Fibroblast of skin of right biceps (primary cell): ENCODE measurements at regions not wholly inside any gene's neighbourhood (a gene's known extent, or its start where the extent isn't known, plus 50 kb on each side); places are given as distances from the start of the nearest gene placed in this dataset.
A peak's percentile ranks its signal among the peaks of the same experiment; 100 is the strongest.
"Not testable (repeated sequence)": the region's sequence is repeated elsewhere in the genome, so short reads cannot be mapped to it uniquely, and the experiment has no call there.

Source experiments
- DNase-seq: peaks from one replicate; pipeline ENCODE4 v3.0.0-alpha.2; 2013

DNA sequence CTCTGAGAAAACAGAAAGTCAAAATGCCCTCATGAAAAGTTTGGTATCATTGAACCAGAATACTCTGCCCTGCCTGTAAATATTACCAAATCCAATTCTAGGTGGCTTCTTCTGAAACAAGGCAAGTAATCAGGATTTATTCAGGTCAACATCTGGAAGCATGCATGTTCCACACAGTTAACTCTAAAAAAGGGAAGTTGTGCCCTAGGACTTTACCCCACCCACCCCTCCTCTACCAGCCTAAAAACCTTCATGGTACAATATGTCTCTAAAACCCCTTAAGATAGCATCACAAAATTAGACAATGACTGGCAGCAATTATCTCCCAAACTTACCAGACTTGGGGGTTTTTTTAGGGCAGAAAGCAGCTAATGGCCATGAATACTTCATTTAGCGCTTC, 414.8 kb upstream of the SLC30A5 start:
- DNase-seq: no peak

GRCh38 chr5:68680366-68680765, 413.4 kb upstream of the SLC30A5 start:
- peak; percentile 25 for DNase-seq

GRCh38 chr5:68681929-68682328, 411.9 kb upstream of the SLC30A5 start:
- DNase-seq: no peak

- DNase-seq: no peak
Measured at GRCh38 chr5:68682400-68683160, 411.2 kb upstream of the SLC30A5 start.

DNA sequence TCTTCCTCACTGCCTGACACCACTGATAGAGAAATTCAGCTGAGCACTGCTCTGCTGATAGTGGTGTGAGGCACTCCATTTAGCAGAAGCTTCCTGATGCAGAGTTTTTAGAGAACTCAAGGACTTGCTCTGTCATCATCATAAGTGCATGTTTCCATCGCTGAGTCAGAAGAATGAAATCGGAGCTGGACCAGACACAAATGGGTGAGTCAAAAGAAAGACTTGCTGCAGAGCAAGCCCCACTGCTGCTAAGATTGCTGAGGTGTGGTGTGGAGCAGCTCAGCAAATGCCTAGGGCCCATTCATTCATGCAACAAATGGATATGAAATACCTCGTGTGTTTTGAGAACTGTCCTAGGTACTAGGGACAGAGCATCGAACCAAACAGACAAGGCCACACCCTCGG, 410.2 kb upstream of the SLC30A5 start:
- DNase-seq: peak; percentile 99

GRCh38 chr5:68685863-68686262, 408.0 kb upstream of the SLC30A5 start:
- DNase-seq: no peak

DNA sequence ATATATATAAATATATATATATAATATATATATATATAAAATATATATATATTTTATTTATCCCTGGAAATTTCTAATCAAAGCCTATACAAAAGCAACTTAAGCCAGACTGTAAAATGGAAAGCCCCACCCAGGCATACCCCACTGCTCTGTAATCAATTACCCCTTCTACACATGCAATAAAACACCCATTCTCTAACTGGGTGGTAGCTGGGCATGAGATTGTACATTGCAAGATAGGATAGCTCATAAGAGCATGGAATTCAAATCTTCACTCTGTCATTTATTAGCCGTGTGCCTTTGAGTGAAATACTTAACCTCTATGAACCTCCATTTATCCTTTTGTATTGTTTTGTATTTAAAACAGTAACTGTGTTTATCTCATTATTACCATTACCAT, 405.3 kb upstream of the SLC30A5 start:
- no peak for DNase-seq

- no peak for DNase-seq
Measured at GRCh38 chr5:68689010-68689409, 404.8 kb upstream of the SLC30A5 start.

DNA sequence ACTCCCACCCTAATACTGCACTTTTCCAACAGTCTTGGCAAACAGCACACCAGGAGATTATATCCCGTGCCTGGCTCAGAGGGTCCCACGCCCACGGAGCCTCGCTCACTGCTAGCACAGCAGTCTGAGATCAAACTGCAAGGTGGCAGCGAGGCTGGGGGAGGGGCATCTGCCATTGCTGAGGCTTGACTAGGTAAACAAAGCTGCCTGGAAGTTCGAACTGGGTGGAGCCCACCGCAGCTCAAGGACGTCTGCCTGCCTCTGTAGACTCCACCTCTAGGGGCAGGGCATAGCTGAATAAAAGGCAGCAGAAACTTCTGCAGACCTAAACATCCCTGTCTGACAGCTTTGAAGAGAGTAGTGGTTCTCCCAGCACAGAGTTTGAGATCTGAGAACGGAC, 401.9 kb upstream of the SLC30A5 start:
- not testable (repeated sequence) for DNase-seq

GRCh38 chr5:68698025-68698940, 395.5 kb upstream of the SLC30A5 start:
- DNase-seq: no peak

DNA sequence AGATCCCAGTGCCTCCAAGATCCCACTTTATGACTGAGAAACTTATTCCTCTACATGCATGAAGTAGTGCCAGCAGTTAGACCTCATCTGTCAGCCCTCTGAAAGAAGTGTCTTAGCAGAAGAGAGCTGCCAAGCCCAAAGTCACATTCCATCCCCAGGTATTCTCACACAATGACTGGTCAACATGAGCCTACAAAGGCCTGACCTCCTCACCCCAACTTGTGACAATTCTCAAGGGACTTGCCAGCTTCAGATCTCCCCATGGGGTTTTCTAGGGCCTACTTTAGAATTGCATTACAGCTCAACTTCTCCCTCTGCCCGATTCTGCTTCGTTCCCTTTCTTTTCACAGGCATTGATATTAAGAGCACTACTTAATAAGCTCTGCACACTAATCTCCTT, 393.8 kb upstream of the SLC30A5 start:
- no peak for DNase-seq

DNA sequence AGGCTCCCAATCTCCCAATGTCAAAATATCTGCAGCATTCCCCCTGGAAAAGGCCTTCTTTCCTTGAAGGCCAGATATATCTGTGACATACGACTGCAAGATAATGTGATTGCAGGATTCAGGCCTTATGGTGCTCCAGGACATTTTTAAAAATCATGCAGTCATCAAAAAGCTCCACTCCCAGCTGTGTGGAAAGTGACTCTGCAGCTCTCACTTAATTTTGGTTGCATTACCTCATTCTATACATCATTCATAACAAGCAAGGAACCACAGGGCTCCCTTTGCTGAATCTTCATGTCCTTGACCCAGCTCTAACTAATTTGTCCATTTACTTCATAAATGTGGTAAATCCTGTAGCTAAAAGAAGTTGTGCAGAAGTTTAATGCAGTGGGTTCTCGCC, 386.2 kb upstream of the SLC30A5 start:
- DNase-seq: no peak

DNA sequence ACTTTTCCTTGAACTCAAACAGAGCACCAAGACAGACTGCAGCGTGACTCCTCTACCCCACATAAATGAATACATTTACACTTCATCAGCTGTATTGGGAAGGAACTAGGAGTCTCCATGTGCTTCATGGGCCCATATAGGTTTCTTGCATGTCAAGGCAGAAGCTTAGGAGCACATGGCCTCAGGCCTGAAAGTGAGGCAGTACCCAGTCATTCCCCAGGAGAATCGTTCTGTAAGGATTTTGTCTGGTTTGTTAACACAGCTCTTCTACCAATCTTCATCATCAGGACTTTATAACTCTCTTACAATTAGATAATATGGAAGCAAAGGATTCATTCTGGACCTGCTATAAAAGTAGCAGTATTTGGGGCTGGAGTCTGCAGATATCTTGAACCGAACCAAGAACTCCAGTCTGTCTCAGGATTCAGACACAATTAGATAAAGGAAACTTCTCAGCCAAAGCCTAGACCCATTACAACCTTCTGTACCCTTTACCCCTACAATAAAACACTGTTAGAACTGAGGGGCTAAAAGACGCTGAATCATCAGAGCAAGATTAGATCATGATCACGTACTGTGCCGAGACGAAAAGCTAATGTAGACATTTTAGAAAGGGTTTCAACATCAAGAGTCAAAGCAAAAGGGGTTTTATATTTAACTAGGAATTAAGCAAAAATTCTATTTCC, 385.5 kb upstream of the SLC30A5 start:
- DNase-seq: no peak

DNA sequence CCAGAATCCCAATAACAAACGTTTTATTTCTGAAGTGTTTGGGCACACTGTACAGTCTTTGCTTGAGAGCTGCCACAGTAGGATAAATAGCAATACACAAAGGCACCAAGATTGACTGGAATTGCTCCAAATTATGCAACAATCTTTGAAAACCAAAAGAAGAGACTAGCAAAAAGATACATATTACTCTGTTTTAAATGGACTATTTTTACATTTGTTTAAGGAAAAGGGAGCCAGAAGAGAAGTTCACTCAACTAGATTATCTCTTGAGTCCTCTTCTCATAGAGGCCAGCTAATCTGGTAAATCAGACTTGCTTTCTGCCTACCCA, 385.0 kb upstream of the SLC30A5 start:
- DNase-seq: no peak

GRCh38 chr5:68709239-68709638, 384.6 kb upstream of the SLC30A5 start:
- DNase-seq: no peak

DNA sequence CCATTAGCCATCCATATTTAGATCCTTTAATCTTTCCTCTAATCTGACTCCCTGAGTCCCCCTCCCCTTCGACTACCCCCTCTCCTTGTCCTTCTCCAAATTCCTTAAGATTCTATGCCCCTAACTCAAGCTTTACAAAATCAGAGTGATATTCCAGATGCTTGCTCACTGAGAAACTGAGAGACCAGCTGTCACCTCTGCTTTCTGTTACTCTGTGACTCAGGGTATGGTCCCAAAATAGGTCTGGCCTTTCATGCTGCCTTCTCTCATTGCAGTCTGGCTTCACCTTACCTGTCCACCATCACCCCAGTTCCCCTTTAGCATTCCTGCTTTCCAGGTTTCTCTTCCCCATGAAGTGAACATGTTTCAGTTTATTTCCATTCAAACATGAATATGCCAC, 383.3 kb upstream of the SLC30A5 start:
- DNase-seq: no peak

GRCh38 chr5:68711293-68712200, 382.3 kb upstream of the SLC30A5 start:
- DNase-seq: no peak

GRCh38 chr5:68714810-68715209, 379.0 kb upstream of the SLC30A5 start:
- no peak for DNase-seq

DNA sequence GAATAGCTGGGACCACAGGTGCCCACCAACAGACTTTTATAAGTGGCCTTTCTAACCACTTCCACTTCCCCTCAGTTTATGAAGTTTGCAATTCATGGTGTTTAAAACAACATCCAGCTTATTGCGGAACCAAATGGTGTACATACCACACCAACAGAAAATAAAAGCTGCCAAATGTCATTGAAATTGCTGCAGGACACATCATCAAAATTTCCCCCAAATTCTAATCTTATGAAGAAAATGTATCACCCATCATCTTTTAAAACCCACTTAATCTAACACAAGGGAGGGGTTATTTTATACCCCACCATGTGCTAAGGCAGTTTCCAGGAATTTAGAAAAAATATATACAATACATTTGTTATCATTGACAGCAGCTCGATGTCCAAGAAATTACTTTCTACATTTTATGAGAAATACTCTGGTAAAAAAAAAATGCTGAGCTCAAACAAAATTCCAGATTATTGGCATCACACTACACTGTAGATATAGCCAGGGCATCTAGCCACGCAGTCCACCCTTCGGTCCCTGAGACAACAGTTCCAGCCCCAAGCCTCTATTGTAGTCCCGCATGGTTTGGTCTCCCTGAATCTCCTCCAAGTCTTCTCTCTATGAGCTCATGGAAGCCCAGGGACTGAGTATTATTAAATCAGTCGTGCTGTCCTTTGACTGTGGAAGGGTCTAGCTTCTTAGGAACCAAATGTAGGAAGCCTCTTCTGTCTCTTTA, 372.8 kb upstream of the SLC30A5 start:
- no peak for DNase-seq

- DNase-seq: no peak
Measured at GRCh38 chr5:68722357-68722756, 371.5 kb upstream of the SLC30A5 start.

DNA sequence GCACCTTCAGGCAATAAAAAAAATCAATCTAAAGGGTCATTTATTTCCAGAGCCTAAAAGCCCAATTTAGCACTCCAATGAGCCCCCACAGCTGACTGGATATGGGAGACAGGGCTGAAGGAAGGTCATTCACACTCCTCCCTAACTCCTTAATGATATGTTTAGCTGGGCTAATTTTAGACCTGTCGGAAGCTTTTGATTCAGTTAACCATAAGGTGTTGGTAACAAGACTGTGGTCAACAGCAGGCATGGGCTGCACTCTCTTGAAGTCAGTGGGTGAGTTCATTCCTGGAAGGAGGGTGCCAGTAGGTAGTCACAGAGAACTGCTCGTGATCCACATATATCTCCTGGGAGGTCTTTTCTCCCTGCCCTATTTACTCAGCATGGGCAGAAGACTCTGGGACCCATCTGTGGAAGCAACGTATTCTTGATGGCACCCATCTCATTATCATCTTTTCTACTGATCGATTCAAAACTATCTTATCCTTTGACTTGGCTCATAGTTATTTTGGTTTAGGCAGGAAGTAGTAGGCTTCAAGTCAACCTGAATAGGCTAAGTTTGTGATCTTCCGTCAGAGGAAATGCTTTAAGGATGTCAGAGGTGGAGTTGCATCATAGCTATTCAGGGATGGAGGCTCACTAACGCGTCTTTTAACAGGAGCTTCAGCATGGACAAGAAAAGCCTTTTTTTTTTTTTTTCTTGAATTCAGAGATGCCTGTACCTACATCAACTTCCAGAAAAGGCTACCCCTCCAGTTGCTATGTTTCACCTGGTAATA, 367.7 kb upstream of the SLC30A5 start:
- no peak for DNase-seq
